DMS79 (cell line): ENCODE measurements at regions not wholly inside any gene's neighbourhood (a gene's known extent, or its start where the extent isn't known, plus 50 kb on each side); places are given as distances from the start of the nearest gene placed in this dataset.
"Not testable (repeated sequence)": the region's sequence is repeated elsewhere in the genome, so short reads cannot be mapped to it uniquely, and the experiment has no call there.

ENCODE experiments used
- DNase-seq: peaks from one replicate; lab custom pipeline; 2025; lab: John Stamatoyannopoulos, UW

DNA sequence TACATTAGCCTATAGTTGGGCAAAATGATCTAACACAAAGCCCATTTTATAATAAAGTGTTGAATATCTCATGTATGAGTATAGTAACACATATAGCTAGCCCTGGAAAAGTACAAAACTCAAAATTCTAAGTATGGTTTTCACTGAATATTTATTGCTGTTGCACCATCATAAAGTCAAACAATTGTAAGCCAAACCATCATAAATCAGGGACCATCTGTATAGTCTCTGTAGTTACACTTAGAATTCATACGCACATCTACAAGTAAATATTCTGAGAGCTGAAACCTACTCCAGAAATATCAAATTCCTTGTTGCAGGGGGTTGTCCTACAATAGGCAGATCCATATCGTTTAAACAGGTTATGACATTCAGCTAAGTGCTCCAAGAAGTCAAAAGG, 817.3 kb downstream of the BCKDHB start:
- DNase-seq, result no peak

DNA sequence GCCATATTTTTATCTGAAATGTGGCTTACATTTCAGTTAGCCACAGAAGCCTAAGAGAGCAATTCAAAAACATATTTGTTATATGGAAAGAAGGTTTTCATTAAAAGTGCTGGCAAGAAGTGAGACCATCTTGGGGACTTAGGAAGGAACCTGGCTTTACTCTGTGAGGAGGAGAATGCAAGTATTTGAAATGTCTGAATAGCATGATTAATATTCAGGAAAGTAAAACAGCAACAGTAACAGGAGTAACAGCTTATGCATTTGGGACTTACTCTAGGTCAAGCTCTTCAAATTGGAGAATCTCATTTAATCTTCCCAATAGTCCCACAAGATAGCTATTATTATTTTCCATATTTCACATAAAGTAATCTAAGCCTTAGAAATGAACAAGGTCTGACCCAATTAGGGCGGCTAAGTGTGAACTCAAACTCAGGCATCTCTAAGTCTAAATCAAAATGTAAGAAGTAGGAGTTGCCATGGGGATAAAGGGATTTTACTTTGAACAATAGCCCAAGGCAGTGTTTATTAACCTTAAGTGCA, 816.5 kb downstream of the BCKDHB start:
- DNase-seq, result no peak

DNA sequence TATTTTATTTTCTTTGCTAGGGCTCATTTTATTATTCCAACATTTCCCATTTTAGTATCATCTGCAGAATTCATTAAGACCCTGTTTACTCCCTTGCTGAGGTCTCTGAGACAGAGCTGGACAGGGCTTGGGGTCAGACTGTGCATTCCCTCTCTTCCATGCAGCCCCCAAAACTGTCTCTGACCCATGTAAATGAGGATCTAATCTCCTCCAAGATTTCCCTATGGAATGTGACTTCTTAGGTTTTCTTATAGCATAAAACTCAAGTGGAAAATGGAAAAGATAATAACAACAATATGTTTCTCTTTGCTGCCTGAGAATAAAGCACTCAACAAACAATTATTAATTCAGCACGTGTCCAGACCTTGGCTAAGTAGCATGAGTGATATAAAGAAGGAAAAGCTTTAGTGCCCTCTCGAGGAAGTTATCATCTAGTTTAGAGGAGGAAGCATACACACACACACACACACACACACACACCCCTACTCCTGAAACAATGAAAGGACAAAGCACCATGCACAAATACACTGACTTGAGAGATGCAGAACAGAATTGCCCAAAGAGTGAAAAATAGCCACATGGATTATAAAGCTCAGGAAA, 815.5 kb downstream of the BCKDHB start:
- no peak for DNase-seq

DNA sequence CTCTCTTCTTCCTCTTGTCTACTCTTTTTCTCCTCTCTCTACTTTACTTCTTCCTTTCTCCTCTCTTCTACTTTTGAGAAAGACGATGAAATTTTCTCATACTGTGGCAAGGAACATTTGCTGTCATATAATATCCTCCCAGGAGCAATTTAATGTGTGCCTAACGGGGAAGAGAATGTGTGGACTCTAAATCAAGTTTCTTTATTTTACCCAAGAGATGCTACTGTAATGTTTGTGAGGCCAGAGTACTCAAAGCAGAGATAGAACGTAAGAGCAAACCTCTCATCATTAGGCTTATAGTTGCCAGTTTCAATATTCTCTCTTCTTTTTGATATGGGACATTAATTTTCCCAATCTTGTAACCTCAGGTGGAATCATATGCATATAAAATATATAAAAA, 801.4 kb downstream of the BCKDHB start:
- DNase-seq, result no peak

DNA sequence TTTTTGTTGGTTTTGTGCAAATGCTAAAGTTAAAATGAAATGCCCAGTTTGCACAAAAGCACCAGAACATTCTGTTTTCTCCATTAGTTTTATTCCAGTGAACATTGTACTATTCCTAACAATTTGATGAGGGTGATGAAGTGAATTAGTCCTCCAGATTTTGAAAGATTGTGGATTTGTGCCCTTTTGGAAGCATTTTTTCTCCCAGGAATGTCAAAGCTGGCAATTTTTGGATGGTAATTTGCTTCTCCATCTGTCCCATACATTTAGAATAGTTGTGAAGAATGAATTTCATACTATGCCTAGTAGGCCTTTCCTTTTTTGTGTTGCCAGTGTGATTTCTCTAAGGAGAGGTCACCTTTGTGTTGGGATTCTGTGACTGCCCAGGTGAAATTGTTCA, 797.2 kb downstream of the BCKDHB start:
- no peak for DNase-seq

DNA sequence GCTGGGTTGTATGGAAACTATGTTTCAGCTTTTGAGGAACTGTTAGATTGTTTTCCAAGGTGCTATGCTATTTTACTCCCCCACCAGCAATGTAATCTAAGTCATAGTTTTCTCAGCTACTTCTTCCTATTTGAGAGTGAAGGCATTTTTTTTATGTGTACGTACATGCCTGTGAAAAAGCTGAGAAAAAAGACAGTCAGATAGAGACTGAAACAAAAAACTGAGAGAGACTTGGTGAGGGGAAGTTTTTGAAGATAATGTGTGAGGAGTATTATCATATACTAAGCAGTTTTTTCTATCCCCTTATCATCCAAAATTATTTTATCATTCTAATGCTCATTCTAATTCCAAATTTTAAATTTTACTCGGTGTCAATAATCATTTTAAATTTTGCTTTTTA, 780.0 kb downstream of the BCKDHB start:
- DNase-seq, result no peak

DNA sequence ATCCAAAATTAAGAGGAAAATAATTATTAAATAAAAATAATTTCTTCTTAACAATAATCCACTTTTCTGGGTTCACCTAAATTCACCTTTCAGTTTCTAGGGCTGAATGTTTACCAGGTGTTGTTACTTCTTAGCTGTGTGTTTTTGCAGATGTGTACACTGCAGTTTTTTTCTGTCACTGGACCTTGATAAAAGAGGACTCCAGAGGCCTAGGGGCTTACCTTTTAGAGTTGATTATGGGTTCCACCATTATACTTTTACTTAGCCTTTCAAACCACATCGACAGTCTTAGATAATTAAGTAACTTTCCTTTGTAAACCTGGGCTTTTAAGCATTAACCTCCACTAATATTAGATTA, 766.5 kb downstream of the BCKDHB start:
- DNase-seq, result no peak

DNA sequence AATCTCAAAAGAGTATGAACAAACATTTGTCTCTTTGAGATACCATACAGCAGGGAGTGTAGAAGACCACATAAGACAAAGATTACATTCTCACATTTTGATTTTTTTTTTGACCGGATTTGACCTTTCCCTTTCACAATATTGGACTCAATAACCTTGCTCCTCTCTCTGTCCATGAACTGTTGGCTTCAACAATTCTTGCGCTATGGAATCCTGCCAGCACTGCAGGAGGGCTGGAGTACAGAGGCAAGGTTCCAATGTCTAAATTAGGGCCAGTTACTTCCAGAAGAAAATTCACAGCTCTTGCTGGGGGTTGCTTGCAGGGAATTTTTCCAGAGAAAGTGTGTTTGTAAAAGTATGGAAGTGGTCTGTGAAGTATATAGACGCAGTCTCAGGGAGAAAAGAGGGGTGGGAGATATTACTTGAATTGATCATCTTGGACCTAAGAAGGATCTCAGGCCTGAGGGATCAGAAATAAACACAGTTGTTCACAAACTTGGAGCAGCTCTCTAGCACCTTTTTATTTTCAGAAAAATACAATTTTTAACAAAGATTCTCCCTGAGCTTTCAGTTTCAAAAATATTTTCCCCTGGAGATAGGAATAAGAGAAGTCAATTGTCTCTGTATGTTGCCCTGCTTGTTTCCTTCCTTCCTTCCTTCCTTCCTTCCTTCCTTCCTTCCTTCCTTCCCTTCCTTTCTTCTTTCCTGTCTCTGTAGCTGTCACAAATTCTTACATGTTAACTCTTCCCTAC, 765.9 kb downstream of the BCKDHB start:
- DNase-seq, result no peak

DNA sequence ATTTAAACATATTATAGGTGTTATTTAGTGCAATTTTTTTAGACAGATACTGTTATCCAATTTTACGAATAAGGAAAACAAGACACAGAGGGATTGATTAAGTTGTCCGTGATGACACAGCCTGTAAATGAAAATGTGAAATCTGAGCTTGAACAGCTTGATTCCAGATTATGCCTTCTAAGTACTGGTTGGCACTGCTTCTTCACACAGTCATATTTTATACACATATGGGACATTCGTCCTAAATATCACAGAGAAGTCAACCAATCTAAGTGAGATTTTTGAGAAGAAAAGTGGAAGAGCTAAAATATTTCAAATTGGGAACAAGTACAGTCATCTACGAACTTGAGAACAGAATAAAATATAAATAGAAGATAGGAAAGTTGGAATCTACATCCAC, 756.3 kb downstream of the BCKDHB start:
- no peak for DNase-seq

DNA sequence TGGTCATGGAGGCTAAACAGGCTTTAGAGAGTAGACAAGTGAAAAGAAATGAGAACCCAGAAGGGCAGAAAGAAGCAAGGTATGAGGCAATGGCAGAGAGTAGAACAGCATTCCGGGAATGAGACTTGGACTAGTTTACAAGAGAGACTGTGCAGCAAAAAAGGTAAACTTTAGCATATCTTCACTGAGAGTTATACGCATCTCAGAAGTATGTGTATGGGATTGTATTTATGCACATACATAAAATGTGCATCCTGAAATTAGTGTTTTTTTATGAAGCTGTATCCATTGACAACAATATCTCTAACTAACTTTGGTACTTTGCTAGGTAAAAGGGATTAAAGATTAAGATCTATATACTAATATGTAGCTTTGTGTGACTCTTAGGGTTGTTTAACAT, 753.6 kb downstream of the BCKDHB start:
- DNase-seq, result no peak

DNA sequence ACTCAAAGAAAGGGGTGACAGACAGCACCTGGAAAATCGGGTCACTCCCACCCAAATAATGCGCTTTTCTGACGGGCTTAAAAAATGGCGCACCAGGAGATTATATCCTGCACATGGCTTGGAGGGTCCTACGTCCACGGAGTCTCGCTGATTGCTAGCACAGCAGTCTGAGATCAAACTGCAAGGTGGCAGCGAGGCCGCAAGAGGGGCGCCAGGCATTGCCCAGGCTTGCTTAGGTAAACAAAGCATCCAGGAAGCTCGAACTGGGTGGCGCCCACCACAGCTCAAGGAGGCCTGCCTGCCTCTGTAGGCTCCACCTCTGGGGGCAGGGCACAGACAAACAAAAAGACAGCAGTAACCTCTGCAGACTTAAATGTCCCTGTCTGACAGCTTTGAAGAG, 741.5 kb downstream of the BCKDHB start:
- not testable (repeated sequence) for DNase-seq

DNA sequence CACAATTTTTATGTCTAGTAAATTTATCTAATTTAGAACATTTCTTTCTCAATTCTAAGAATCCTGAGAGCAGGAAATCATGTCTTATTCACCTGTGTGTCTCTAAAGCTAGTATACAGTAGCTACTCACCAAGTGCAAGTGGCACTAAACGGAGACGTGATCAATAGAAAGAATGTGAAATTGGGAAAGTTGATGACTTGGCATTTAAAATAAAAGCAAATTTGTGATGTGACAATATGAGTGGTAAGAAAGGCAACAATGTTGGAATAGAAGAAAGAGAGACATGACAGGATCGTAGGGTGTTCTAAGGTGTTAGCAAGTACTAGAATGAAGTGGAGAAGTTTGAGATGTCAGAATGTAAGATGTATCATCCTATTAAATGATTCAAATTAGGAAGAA, 725.9 kb downstream of the BCKDHB start:
- no peak for DNase-seq

DNA sequence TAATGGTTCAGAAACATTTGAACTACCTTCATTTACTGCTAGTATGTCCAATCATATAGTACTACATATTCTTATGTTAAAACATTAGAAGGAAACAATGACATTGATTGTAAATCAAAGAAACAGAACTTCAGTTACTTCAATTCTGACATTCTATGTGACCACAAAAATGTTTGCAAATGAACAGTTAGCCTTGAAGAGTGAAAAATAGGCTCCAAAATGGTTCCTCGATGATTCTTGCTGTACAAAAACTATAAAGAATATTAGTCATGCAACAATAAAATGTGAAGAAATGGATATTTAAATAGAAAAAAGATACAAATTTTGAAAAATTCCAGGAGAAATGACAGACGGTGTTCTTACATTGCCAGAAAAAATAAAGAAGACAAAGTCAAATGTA, 686.9 kb downstream of the BCKDHB start:
- DNase-seq, result no peak

DNA sequence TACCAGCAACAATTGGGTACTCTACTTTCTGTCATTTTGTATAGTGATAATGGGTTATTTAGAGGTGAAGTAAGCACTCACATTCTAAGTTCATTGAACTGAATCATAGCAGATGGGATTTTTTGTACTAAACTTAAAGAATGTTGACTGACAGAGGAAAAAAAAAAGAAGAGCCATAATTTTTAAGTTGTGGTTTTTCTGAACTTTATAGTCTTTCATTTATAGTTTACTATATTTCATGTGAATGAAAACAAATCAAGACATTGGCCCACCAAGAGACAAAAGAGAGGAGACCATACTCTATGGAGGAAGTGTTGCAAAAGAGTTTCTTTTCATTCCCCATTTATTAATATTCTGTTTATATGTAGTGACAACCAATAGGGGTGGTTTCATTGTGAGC, 685.7 kb downstream of the BCKDHB start:
- DNase-seq, result no peak

DNA sequence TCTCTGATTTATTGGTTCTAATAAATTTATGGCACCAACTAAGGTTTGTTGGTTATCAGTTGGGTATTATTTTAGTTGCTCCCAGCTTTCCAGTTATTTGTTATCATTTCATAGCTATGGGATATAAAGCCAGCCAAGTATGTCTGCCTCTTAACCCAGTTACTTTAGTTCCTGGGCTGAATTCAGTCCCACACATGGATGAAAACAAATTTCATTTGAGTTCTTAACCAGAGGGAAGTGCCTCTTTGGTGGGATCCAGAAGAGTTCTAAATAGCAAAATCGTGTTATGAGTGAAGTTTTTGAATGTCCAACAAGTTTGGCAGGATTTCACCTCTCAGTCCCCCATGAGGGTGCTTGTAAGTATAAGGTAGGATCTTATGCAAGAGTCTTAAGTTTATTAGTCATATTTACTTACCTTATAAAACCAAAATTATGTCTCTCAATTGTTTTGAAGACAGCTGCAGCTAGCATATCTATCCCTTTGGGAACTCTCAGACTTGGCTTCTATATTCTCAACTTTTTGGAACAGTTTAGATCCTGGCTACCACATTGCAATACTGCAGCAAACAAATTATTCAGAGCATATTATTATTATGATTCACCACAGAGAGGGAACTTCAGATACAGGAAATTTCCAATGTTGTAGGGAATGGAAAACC, 683.6 kb downstream of the BCKDHB start:
- no peak for DNase-seq

DNA sequence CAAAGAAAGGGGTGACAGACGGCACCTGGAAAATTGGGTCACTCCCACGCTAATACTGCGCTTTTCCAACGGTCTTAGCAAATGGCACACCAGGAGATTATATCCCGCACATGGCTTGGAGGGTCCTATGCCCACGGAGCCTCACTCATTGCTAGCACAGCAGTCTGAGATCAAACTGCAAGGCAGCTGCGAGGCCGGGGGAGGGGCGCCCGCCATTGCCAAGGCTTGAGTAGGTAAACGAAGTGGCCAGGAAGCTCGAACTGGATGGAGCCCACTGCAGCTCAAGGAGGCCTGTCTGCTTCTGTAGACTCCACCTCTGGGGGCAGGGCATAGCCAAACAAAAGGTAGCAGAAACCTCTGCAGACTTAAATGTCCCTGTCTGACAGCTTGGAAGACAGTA, 676.8 kb downstream of the BCKDHB start:
- DNase-seq, result not testable (repeated sequence)

DNA sequence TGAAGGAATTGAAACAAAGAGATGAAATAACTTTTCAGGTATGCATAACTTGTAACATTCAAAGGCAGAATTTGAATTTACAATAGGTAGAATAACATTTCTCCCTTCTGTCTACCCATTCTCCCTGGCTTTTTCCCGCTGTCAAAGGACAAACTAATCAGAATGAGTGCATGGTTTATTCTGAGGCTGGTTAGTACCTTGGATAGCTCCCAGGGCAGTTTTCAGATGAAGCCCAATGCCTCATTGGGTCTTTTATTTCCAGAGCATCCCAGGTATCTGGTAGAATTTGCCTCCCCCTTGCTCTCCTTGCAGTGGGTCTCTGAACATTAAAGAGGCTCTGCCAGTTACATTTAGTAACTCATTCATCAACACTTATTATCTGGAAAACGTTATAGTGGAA, 665.5 kb downstream of the BCKDHB start:
- DNase-seq, result no peak

DNA sequence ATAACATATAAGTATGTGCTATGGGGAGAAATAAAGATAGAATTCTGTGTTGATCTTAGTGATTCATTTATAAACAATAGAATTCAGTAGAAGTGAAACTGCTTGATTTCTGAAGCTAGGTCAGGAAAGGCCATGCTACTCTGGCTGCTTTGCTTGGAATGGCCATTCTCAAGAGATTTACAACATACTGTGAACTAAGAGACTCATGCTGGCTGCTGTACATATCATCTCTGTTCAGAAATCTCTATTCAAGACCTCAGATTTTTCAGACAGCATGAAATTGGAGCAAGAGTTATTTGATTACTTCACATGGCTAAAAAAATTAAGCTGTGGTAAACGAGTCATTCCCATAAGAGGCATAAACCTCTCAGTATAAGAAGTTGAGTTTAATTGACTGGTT, 662.6 kb downstream of the BCKDHB start:
- no peak for DNase-seq

DNA sequence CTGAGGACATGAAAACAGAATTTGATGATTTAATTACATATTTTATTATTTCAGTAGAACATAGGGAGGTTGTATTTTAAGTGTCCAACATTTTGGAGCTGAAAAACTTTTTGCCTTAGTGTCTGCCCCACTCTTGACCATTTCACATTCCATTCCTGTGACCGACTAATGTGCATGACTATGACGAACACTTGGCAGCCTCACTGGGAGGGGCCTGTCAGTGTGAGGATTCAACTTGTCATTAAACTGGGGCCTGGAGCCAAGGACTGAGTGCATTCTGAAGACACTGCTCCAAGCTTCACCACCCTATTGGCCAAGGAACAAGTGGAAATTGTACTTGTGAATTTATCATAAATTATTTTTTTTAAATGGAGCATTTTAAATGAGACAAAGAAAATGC, 661.3 kb downstream of the BCKDHB start:
- DNase-seq, result no peak

DNA sequence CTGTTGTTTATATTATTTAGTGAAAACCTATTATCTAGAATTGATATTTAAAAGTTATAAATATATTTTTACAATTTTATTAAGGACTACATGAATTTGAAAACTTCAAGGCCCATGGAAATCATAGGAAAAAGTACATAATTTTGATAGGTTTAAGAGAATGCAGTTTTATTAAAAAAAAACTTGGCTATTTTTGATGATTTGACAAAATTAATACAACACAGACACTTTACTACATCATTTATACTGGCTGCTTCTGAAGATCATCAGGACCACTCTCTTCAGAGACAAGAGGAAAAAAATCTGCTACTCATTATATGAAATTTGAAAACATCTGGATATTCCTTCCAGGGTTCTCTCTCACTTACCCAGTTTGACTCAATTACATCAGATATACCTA, 637.7 kb downstream of the BCKDHB start:
- no peak for DNase-seq

DNA sequence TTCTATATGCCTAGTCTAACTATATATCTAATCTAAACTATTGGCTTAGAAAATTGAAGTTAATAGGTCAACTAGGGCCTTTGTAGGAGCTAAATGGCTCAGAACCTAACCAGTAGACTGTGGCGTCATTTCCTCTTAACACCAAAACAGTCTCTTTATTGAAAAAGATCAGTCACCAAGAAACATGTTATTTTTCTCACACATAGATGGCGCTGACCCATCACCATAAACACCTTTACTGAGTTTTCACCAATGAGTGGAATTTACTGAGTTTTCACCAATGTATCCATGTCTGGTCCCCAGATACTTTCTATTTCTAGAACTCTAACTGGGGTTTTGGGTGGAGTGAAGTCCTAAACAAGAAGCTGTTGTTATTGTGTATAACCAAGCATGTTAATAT, 636.0 kb downstream of the BCKDHB start:
- no peak for DNase-seq

DNA sequence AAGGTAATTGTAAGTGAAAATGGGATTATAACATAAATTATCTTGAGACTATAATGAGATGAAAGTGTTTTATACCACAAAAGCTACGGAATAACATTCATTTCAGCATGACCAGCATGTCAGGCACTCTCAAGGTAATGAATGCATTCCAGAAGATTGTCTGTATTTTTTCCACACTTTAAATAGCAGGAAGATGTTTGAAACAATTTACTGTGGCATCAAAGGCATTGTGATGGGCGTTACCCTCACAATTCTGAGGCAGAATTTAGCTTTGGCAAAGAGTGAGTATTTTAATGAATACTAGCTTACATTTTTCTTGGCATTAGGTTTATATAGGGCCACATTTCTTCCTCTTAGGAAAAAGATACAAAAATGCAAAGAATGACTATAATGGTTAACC, 627.2 kb downstream of the BCKDHB start:
- no peak for DNase-seq

DNA sequence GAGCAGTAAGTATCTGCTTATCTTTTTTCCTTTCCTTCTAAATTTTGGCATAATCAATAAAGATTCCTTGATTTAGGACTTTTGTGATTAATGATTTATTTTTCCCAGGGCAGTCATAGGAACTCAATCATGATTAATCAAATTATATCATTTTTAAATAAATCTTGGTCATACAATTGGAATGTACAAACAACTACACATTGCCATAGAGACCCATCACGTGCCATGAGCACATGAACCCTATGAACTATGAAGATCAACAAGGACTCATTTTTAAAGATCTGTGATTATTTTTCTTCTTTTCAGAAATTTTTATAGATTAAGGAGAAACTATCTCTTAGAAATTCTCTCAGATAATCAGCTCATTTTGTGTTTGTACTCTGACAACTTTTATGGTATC, 622.4 kb downstream of the BCKDHB start:
- no peak for DNase-seq
